Calu3 (cell line): ENCODE measurements at regions not wholly inside any gene's neighbourhood (a gene's known extent, or its start where the extent isn't known, plus 50 kb on each side); places are given as distances from the start of the nearest gene placed in this dataset.

ENCODE experiments used
- BruUV-seq: library from RNA; stranded (reverse); fragments of 400-500 nt; replicated peaks from 2 replicates; lab custom pipeline; 2021; lab: Mats Ljungman, UMichigan
- CTCF ChIA-PET: fragments of 300-600 bp; sonication (Branson Sonifier 250); formaldehyde crosslinking; loops from one replicate; lab custom pipeline; 2022; ENCODE audit warnings: antibody characterized with exemption; lab: Charles Lee
- DNase-seq: peaks from one replicate; pipeline ENCODE4 v3.0.0; 2022
- H3K27ac Mint-ChIP-seq: one replicate; pipeline ENCODE4 v1.8.0; 2022; ENCODE audit warnings: mixed read lengths; ENCODE audit not compliant: unreplicated experiment
- H3K27me3 Mint-ChIP-seq: one replicate; pipeline ENCODE4 v1.8.0; 2022; ENCODE audit warnings: mixed read lengths; ENCODE audit not compliant: unreplicated experiment
- H3K36me3 Mint-ChIP-seq: one replicate; pipeline ENCODE4 v1.8.0; 2022; ENCODE audit warnings: mild to moderate bottlenecking, moderate library complexity, mixed read lengths; ENCODE audit not compliant: insufficient read depth, unreplicated experiment
- H3K4me1 Mint-ChIP-seq: one replicate; pipeline ENCODE4 v1.8.0; 2022; ENCODE audit warnings: mild to moderate bottlenecking, low read depth, mixed read lengths; ENCODE audit not compliant: unreplicated experiment
- H3K4me3 Mint-ChIP-seq: one replicate; pipeline ENCODE4 v1.8.0; 2022; ENCODE audit warnings: mild to moderate bottlenecking, low read depth, moderate library complexity, mixed read lengths; ENCODE audit not compliant: unreplicated experiment
- H3K9me3 Mint-ChIP-seq: one replicate; pipeline ENCODE4 v1.8.0; 2022; ENCODE audit warnings: low read depth, mixed read lengths; ENCODE audit not compliant: unreplicated experiment
- intact Hi-C: fragments of 100-400 bp; cut with micrococcal nuclease; formaldehyde crosslinking; loops from one replicate; pipeline ENCODE4 v1.10.0; 2022; ENCODE audit not compliant: unreplicated experiment
- TF ChIP-seq, protein P1 (sequence below): fragments of 200-600 bp; IDR thresholded peaks from one replicate; pipeline ENCODE4 v1.8.0; 2022; ENCODE audit warnings: antibody characterized with exemption; ENCODE audit not compliant: unreplicated experiment

DNA sequence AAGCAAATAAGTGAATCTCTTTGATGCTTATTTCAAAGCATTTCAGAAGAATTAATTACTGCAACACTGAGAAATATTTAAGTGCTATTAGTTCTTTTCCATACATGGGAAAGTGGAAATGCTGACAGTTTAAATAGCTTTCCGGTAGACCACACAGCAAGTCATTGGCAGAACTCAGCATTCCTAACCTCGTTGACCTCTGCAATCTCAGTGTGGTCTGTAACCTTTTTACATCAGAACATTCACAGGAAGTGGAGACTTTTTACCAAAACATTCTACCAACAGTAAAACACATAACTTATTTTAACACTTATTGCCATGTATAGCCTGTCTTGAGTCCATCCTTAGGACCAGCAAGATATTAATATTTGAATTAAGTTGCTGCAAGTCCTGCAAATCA is 249.5 kb upstream of the DCN start:
- TF ChIP-seq, protein P1, sequence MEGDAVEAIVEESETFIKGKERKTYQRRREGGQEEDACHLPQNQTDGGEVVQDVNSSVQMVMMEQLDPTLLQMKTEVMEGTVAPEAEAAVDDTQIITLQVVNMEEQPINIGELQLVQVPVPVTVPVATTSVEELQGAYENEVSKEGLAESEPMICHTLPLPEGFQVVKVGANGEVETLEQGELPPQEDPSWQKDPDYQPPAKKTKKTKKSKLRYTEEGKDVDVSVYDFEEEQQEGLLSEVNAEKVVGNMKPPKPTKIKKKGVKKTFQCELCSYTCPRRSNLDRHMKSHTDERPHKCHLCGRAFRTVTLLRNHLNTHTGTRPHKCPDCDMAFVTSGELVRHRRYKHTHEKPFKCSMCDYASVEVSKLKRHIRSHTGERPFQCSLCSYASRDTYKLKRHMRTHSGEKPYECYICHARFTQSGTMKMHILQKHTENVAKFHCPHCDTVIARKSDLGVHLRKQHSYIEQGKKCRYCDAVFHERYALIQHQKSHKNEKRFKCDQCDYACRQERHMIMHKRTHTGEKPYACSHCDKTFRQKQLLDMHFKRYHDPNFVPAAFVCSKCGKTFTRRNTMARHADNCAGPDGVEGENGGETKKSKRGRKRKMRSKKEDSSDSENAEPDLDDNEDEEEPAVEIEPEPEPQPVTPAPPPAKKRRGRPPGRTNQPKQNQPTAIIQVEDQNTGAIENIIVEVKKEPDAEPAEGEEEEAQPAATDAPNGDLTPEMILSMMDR, result no peak
- H3K27me3 Mint-ChIP-seq, result no peaks in the 10 kb centered on the region
- no TSS peak for BruUV-seq
- H3K4me3 Mint-ChIP-seq, result no peak overlapping the region
- CTCF ChIA-PET, result no interaction called here
- H3K27ac Mint-ChIP-seq, result no peak overlapping the region
- H3K9me3 Mint-ChIP-seq, result no peaks in the 10 kb centered on the region
- H3K4me1 Mint-ChIP-seq, result no peaks in the 10 kb centered on the region
- H3K36me3 Mint-ChIP-seq, result no peaks in the 10 kb centered on the region
- intact Hi-C loops, result no loop called here
- DNase-seq, result no peak

DNA sequence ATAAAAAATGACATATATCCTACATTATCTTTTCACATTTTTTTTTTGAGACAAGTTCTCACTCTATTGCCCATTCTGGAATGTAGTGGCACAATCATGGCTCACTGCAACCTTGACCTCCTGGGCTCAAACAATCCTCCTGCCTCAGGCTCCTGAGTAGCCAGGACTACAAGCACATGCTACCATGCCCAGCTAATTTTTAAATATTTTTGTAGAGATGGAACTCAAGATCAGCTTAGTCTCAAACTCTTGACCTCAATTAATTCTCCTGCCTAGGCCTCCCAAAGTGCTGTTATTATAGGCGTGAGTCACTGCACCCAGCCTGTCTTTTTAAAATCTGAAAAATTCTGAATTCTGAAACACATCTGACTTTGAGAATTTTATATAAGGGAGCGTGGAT is 241.9 kb upstream of the DCN start:
- Mint-ChIP-seq H3K4me1 (peaks cover 11% of the 10 kb centered on the region), H3K4me3 (no peak overlapping the region), H3K9me3 (no peaks in the 10 kb centered on the region), H3K27ac (no peak overlapping the region), H3K27me3 (no peaks in the 10 kb centered on the region), H3K36me3 (no peaks in the 10 kb centered on the region)
- TF ChIP-seq, protein P1, result no peak
- intact Hi-C loops, result no loop called here
- no TSS peak for BruUV-seq
- CTCF ChIA-PET, result no interaction called here
- DNase-seq, result no peak

DNA sequence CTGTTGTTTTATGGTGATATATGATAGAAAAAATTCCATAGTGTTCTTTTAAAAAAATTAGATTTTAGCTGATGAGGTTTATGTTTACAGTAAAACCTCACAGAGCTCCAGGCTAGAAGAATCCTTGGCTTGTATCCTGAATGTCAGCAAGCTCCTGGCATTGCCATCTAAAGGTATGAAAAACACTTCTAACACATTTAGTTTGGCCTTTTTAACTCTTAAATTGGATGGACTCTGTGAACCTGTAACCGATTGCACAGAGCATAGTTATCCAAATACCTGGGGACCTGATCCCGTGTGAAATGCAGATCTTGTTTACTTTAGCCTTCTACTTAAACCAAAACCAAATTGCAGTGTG is 241.1 kb upstream of the DCN start:
- H3K27me3 Mint-ChIP-seq, result no peaks in the 10 kb centered on the region
- no peaks in the 10 kb centered on the region for H3K36me3 Mint-ChIP-seq
- BruUV-seq, result no TSS peak
- TF ChIP-seq, protein P1, result no peak
- no peak overlapping the region for H3K4me3 Mint-ChIP-seq
- peaks cover 11% of the 10 kb centered on the region for H3K4me1 Mint-ChIP-seq
- DNase-seq, result no peak
- CTCF ChIA-PET, result no interaction called here
- intact Hi-C loops, result no loop called here
- H3K27ac Mint-ChIP-seq, result no peak overlapping the region
- H3K9me3 Mint-ChIP-seq, result no peaks in the 10 kb centered on the region

DNA sequence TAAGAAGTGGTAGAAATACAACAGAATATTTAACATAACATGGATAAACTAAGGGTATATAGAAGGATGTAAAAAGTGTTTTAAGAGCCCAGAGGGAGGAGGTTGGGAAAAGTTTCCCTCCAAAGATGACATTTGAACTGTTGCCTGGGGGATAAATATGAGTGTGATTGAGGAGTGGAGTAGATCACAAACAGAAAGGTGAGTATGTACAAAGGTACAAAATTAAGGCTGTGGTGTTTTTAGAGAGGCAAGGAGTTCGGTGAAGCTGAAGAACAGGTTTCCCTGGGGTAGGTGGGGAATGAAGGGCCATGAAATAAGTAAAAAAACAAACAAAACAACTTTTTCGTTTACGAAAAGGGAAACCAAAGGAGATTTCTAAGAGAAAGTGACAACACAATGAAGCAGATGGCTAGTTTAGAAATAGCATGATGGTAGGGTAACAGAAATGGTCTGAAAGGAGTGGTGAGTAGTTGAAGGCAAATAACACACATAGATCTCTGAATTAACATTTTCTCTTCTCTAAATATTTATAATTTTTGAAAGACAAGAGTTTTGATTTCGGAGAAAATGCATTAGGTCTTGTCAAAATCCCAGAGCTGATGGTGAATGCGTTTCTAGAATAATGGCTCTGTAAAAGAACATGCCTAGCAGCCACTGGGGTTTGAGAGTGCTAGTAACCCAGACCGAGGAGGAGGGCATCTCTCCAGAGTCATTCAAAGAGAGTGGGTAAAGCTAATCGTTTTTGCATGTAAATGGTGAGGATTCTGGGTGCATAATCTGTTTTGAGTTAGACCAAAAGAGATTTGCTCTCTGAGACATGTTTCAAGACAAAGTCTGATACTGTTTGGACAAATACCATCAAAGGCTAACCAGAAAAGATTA is 240.4 kb upstream of the DCN start:
- Mint-ChIP-seq H3K36me3 (no peaks in the 10 kb centered on the region), H3K9me3 (no peaks in the 10 kb centered on the region), H3K27ac (peak overlapping the region; percentile 5), H3K4me1 (peaks cover 11% of the 10 kb centered on the region), H3K27me3 (no peaks in the 10 kb centered on the region), H3K4me3 (no peak overlapping the region)
- no TSS peak for BruUV-seq
- CTCF ChIA-PET, result no interaction called here
- TF ChIP-seq, protein P1, result no peak
- intact Hi-C loops, result no loop called here
- no peak for DNase-seq
